Erythroblast (primary cell): ENCODE measurements at regions not wholly inside any gene's neighbourhood (a gene's known extent, or its start where the extent isn't known, plus 50 kb on each side); places are given as distances from the start of the nearest gene placed in this dataset.

ENCODE experiments used
- GATA1 ChIP-seq: IDR thresholded peaks from 2 replicates; pipeline ENCODE4 v1.6.1; 2011; ENCODE audit warnings: low read depth, mild to moderate bottlenecking, control low read depth, low read length, moderate library complexity
- POLR2A ChIP-seq: IDR thresholded peaks from 2 replicates; pipeline ENCODE4 v1.6.1; 2011; ENCODE audit warnings: mild to moderate bottlenecking, low read length

DNA sequence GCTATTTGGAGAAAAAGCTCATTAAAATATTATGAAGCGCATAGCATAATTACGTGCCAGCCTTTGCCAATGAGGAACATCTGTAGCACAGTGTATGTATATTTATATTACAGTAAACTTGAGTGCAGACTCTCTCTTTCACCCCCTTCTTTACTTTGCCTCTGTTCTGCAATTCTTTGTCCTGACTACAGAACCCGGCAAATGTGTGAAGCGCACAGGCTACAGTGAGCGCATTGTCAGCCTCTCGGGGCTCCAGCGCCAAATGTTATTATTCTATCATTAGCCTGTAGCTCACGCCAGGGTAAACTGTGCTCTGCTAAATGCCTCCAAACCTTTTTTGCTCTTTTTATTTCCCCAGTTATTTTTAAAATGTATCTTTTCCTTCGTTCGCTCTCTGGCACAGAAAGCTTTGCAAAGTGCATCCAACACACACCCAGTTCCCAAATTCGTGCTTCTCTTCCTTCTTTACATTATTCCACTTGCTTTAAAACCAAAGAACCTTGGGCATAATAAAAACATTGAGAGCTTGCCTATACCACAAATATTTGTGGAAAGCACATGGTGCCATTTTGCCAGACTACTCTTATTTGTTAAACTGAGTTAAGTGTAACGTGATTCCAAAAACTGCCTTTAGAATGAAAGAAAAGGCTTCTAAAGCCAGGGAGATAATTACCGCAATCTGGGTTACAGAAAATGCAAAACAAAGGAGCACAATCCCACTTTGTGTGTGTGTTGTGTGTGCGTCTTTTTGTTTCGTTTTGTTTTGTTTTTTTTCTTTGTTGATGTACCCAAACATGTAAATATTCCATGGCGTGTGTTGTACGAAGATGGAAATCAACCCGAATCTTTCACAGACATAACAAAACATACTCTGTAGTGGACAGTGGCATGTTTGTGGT lies 164.1 kb upstream of the MPDZ start:
- TF ChIP-seq POLR2A: no peak
- TF ChIP-seq GATA1: no peak
